K562 (cell line): ENCODE measurements at regions not wholly inside any gene's neighbourhood (a gene's known extent, or its start where the extent isn't known, plus 50 kb on each side); places are given as distances from the start of the nearest gene placed in this dataset.

Experiments used
- BHLHE40 ChIP-seq: IDR thresholded peaks from 2 replicates; pipeline ENCODE4 v1.6.1; 2011; ENCODE audit warnings: low read length, improper control_type of control experiment
- CHD1 ChIP-seq: fragments of 200-600 bp; sonication (generic); IDR thresholded peaks from one replicate; pipeline ENCODE4 v1.6.1; 2012; ENCODE audit warnings: mild to moderate bottlenecking, moderate library complexity, low read length, inconsistent platforms
- HDAC8 ChIP-seq: fragments of 450-650 bp; IDR thresholded peaks from 2 replicates; pipeline ENCODE4 v1.6.1; 2016; ENCODE audit warnings: mild to moderate bottlenecking, missing genetic modification characterization, moderate library complexity, missing compliant biosample characterization
- JUND ChIP-seq, 2 experiments: IDR thresholded peaks; 2 replicates in 1 of 2; 3 replicates in 1 of 2; pipeline ENCODE4 v1.6.1; 2011; ENCODE audit warnings: borderline replicate concordance in 2 of 2, low read depth in 2 of 2, low read length in 2 of 2, improper control_type of control experiment in 1 of 2, missing biosample characterization in 1 of 2, missing genetic modification characterization in 1 of 2, missing genetic modification reagents in 1 of 2
- MCM3 ChIP-seq: fragments of 450-650 bp; IDR thresholded peaks from 2 replicates; pipeline ENCODE4 v1.6.1; 2016
- NFRKB ChIP-seq: fragments of 450-650 bp; IDR thresholded peaks from 2 replicates; pipeline ENCODE4 v1.6.1; 2016; ENCODE audit warnings: low read depth
- PCBP2 ChIP-seq: fragments of 200-400 bp; formaldehyde crosslinking; IDR thresholded peaks from 2 replicates; pipeline ENCODE4 v1.6.1; 2018; ENCODE audit warnings: low read length, low read depth, mild to moderate bottlenecking, moderate library complexity; ENCODE audit not compliant: poor library complexity, severe bottlenecking
- RB1 ChIP-seq: fragments of 450-650 bp; IDR thresholded peaks from 2 replicates; pipeline ENCODE4 v1.6.1; 2017; ENCODE audit warnings: low read depth, mild to moderate bottlenecking
- RBM39 ChIP-seq: fragments of 200-400 bp; formaldehyde crosslinking; optimal IDR thresholded peaks from 2 replicates; pipeline ENCODE3; 2018; ENCODE audit warnings: low read depth, low read length
- SMARCE1 ChIP-seq: fragments of 450-650 bp; IDR thresholded peaks from 2 replicates; pipeline ENCODE4 v1.7.1; 2016; ENCODE audit warnings: mild to moderate bottlenecking
- TEAD1 ChIP-seq, 2 experiments: fragments of 450-650 bp in 1 of 2; sonication (generic) in 1 of 2; formaldehyde crosslinking; IDR thresholded peaks; 2 replicates each; pipeline versions ENCODE4 v1.4.0 to v1.8.0; 2020 to 2022; ENCODE audit warnings: mild to moderate bottlenecking in 2 of 2, missing genetic modification reagents in 1 of 2
- TSC22D4 ChIP-seq: fragments of 450-650 bp; IDR thresholded peaks from 2 replicates; pipeline ENCODE4 v1.6.1; 2016; ENCODE audit warnings: missing genetic modification characterization, missing biosample characterization, control low read depth
- U2AF2 ChIP-seq: fragments of 200-400 bp; formaldehyde crosslinking; optimal IDR thresholded peaks from 2 replicates; pipeline ENCODE3; 2017; ENCODE audit warnings: low read depth, mild to moderate bottlenecking, low read length
- XRCC5 ChIP-seq: fragments of 200-400 bp; formaldehyde crosslinking; IDR thresholded peaks from 2 replicates; pipeline ENCODE4 v1.6.1; 2017; ENCODE audit warnings: low read depth, mild to moderate bottlenecking, low read length
- ZC3H11A ChIP-seq: IDR thresholded peaks from 2 replicates; pipeline ENCODE4 v1.6.1; 2012; ENCODE audit warnings: low read depth, low read length, improper control_type of control experiment
- ZNF76 ChIP-seq: fragments of 250-450 bp; sonication (Bioruptor Pico); IDR thresholded peaks from 2 replicates; pipeline ENCODE4 v1.4.0; 2020; ENCODE audit warnings: mild to moderate bottlenecking, moderate library complexity, borderline replicate concordance
- TF ChIP-seq, protein P1 (sequence below): sonication (generic); formaldehyde crosslinking; IDR thresholded peaks from 2 replicates; pipeline ENCODE4 v1.5.0; 2020; ENCODE audit warnings: missing genetic modification reagents
- TF ChIP-seq, protein P2 (sequence below): sonication (generic); formaldehyde crosslinking; IDR thresholded peaks from 2 replicates; pipeline ENCODE4 v1.9.0; 2022; ENCODE audit warnings: mild to moderate bottlenecking, missing genetic modification reagents
- TF ChIP-seq, protein P3 (sequence below): fragments of 250-450 bp; sonication (Bioruptor Pico); IDR thresholded peaks from 2 replicates; pipeline ENCODE4 v1.5.1; 2021; ENCODE audit warnings: mild to moderate bottlenecking
- TF ChIP-seq, protein P4 (sequence below), 3 experiments: fragments of 200-800 bp in 1 of 3; fragments of 250-450 bp in 1 of 3; fragments of 450-650 bp in 1 of 3; sonication (Bioruptor Pico) in 1 of 3; sonication (Bioruptor generic) in 1 of 3; formaldehyde crosslinking in 1 of 3; IDR thresholded peaks; 2 replicates each; pipeline versions ENCODE4 v1.6.1 to v1.8.0; 2016 to 2022; ENCODE audit warnings: mild to moderate bottlenecking in 2 of 3, missing genetic modification characterization in 2 of 3, missing compliant biosample characterization in 1 of 3, moderate library complexity in 1 of 3
- TF ChIP-seq, protein P5 (sequence below): fragments of 250-450 bp; sonication (Bioruptor Pico); IDR thresholded peaks from 2 replicates; pipeline ENCODE4 v1.8.0; 2021; ENCODE audit warnings: mild to moderate bottlenecking, moderate library complexity

DNA sequence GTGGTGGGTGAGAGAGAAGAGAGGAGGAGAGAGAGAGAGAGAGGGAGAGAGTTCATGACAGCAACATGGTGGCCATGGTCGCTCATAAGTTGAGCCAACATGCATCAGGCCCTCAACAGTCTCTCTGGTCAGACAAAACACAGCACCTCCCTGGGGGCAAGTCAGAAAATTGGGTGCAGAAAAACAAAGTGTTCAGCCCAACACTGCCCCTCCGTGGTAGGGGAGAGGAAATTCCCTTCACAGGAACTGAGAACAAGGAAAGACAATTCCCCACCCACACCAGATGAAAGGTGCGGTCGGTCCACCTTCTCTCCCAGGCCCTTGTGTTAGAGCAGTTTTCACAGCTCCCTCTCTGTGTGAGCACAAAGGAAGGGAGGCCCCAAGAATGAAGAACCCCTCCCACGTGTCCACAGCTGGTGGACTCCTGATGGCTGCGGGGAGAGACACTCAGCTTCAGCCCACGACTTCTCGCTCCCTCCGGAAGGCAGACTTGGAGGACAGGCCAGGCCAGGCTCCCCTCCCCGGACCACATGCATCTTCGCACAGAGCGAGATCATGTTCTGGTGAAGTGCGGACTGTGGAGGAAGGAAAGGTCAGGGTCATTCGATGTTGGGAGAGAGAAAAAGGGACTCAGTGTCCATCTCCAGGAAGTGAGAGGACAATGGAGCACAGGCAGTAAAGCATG, 181.7 kb downstream of the ANAPC1 start (continued):
- no peak for TF ChIP-seq HDAC8 (tag)
- TF ChIP-seq NFRKB: no peak
- TF ChIP-seq, protein P1, sequence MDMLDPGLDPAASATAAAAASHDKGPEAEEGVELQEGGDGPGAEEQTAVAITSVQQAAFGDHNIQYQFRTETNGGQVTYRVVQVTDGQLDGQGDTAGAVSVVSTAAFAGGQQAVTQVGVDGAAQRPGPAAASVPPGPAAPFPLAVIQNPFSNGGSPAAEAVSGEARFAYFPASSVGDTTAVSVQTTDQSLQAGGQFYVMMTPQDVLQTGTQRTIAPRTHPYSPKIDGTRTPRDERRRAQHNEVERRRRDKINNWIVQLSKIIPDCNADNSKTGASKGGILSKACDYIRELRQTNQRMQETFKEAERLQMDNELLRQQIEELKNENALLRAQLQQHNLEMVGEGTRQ: no peak
- TF ChIP-seq MCM3: no peak
- TF ChIP-seq ZC3H11A: no peak
- no peak for TF ChIP-seq TSC22D4 (tag)
- TF ChIP-seq, protein P2, sequence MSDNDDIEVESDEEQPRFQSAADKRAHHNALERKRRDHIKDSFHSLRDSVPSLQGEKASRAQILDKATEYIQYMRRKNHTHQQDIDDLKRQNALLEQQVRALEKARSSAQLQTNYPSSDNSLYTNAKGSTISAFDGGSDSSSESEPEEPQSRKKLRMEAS: peak; percentile 46
- 0 out of 2 replicates have a peak, but pooled peaks have one; percentile 16 for TF ChIP-seq JUND (IDR thresholded peaks at IDR 0.05; ENCODE audit: borderline replicate concordance, low read depth, low read length)
- peak; percentile 44; the same call in 2 of the 3 replicates for TF ChIP-seq JUND (tag; IDR thresholded peaks at IDR 0.05; ENCODE audit: borderline replicate concordance, low read depth, low read length)
- no peak for TF ChIP-seq U2AF2
- TF ChIP-seq ZNF76 (CRISPR knock-in tag): no peak
- TF ChIP-seq, protein P3, sequence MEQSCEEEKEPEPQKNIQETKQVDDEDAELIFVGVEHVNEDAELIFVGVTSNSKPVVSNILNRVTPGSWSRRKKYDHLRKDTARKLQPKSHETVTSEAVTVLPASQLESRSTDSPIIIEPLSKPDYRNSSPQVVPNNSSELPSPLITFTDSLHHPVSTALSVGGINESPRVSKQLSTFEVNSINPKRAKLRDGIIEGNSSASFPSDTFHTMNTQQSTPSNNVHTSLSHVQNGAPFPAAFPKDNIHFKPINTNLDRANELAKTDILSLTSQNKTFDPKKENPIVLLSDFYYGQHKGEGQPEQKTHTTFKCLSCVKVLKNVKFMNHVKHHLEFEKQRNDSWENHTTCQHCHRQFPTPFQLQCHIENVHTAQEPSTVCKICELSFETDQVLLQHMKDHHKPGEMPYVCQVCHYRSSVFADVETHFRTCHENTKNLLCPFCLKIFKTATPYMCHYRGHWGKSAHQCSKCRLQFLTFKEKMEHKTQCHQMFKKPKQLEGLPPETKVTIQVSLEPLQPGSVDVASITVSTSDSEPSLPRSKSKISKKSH: no peak
- no peak for TF ChIP-seq PCBP2
- no peak for TF ChIP-seq RBM39
- peak; percentile 73; the same call in 1 of the 2 replicates for TF ChIP-seq XRCC5
- TF ChIP-seq, protein P4, sequence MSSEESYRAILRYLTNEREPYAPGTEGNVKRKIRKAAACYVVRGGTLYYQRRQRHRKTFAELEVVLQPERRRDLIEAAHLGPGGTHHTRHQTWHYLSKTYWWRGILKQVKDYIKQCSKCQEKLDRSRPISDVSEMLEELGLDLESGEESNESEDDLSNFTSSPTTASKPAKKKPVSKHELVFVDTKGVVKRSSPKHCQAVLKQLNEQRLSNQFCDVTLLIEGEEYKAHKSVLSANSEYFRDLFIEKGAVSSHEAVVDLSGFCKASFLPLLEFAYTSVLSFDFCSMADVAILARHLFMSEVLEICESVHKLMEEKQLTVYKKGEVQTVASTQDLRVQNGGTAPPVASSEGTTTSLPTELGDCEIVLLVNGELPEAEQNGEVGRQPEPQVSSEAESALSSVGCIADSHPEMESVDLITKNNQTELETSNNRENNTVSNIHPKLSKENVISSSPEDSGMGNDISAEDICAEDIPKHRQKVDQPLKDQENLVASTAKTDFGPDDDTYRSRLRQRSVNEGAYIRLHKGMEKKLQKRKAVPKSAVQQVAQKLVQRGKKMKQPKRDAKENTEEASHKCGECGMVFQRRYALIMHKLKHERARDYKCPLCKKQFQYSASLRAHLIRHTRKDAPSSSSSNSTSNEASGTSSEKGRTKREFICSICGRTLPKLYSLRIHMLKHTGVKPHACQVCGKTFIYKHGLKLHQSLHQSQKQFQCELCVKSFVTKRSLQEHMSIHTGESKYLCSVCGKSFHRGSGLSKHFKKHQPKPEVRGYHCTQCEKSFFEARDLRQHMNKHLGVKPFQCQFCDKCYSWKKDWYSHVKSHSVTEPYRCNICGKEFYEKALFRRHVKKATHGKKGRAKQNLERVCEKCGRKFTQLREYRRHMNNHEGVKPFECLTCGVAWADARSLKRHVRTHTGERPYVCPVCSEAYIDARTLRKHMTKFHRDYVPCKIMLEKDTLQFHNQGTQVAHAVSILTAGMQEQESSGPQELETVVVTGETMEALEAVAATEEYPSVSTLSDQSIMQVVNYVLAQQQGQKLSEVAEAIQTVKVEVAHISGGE (CRISPR knock-in tag; IDR thresholded peaks at IDR 0.05): no peak
- TF ChIP-seq, protein P5, sequence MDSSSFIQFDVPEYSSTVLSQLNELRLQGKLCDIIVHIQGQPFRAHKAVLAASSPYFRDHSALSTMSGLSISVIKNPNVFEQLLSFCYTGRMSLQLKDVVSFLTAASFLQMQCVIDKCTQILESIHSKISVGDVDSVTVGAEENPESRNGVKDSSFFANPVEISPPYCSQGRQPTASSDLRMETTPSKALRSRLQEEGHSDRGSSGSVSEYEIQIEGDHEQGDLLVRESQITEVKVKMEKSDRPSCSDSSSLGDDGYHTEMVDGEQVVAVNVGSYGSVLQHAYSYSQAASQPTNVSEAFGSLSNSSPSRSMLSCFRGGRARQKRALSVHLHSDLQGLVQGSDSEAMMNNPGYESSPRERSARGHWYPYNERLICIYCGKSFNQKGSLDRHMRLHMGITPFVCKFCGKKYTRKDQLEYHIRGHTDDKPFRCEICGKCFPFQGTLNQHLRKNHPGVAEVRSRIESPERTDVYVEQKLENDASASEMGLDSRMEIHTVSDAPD (CRISPR knock-in tag): no peak
- peak in 1 of 2 experiments; percentile 63; a peak in 1 of 4 replicates for TF ChIP-seq TEAD1 (CRISPR knock-in tag; IDR thresholded peaks at IDR 0.05)
- TF ChIP-seq CHD1: no peak
- peak; percentile 47; the same call in 1 of the 2 replicates for TF ChIP-seq RB1
- no peak for TF ChIP-seq SMARCE1
- TF ChIP-seq BHLHE40: no peak
